Epithelial cell of proximal tubule (primary cell): ENCODE measurements at regions not wholly inside any gene's neighbourhood (a gene's known extent, or its start where the extent isn't known, plus 50 kb on each side); places are given as distances from the start of the nearest gene placed in this dataset.

Experiments
- DNase-seq: peaks from one replicate; pipeline ENCODE4 v3.0.0-alpha.2; 2011; ENCODE audit warnings: low read depth
- H3K4me3 ChIP-seq: 2 replicates; pipeline ENCODE4 v1.5.1; 2011; ENCODE audit warnings: low read depth, mild to moderate bottlenecking, low read length
- TF ChIP-seq, protein P1 (sequence below): conservative IDR thresholded peaks from 2 replicates; pipeline ENCODE4 v1.5.1; 2012; ENCODE audit warnings: low read depth, mild to moderate bottlenecking, low read length

DNA sequence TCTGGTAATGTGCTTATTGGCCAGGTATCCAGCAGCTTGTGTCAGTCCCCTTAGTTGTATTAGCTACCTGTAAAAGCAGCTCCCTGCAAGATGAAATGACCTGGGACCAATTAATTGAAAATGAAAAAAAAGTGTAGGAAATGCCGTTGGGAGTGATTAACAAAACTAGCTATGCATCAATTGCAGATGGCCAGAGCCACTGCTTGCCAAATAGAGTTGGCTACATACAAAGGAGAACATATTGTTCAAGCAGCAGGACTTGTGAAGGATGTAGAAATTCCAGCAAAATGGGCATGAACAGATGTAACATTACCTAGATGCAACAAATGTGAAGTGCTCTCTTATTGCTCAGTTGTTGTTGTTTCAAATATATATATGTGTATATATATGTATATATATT lies 300.5 kb downstream of the PCDH17 start:
- no peak overlapping the region for H3K4me3 ChIP-seq
- no peak for DNase-seq
- TF ChIP-seq, protein P1, sequence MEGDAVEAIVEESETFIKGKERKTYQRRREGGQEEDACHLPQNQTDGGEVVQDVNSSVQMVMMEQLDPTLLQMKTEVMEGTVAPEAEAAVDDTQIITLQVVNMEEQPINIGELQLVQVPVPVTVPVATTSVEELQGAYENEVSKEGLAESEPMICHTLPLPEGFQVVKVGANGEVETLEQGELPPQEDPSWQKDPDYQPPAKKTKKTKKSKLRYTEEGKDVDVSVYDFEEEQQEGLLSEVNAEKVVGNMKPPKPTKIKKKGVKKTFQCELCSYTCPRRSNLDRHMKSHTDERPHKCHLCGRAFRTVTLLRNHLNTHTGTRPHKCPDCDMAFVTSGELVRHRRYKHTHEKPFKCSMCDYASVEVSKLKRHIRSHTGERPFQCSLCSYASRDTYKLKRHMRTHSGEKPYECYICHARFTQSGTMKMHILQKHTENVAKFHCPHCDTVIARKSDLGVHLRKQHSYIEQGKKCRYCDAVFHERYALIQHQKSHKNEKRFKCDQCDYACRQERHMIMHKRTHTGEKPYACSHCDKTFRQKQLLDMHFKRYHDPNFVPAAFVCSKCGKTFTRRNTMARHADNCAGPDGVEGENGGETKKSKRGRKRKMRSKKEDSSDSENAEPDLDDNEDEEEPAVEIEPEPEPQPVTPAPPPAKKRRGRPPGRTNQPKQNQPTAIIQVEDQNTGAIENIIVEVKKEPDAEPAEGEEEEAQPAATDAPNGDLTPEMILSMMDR: no peak

DNA sequence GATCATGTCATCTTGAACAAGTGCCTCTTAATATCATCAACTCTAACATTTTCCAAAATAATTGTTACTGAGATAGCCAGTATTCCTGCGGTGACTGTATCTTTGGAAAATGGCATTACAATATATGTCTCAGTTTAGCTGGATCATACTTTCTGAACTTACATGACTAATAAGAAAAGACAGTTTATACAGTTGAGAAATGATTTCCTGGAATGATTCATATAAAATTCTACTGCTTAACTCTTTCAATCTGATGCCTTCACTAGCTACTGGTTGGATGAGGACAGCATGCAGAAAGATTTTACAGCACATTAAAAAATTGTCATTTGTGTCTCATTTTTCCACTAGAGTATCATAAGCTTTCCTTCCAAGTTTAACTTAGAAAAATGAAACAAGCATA lies 302.1 kb downstream of the PCDH17 start:
- H3K4me3 ChIP-seq: no peak overlapping the region
- no peak for DNase-seq
- TF ChIP-seq, protein P1: no peak

DNA sequence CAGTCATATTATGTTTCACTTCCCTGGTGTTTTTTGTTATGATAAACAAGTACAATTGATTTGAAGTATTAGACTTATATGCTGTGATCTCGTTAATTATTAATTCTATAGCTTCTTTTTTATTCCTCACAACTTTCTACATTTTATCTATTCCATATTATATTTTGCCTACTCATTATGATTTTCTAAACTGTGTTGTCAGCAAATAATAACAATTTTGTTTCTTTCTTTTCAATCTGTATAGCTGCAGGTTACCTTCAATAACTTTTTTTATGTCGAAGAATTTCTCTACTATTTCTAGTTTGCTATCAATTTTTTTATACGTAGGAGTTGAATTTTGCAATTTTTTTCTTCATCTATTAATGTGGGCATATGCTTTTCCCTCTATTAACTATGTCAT lies 304.4 kb downstream of the PCDH17 start:
- TF ChIP-seq, protein P1: no peak
- no peak for DNase-seq
- no peak overlapping the region for H3K4me3 ChIP-seq

DNA sequence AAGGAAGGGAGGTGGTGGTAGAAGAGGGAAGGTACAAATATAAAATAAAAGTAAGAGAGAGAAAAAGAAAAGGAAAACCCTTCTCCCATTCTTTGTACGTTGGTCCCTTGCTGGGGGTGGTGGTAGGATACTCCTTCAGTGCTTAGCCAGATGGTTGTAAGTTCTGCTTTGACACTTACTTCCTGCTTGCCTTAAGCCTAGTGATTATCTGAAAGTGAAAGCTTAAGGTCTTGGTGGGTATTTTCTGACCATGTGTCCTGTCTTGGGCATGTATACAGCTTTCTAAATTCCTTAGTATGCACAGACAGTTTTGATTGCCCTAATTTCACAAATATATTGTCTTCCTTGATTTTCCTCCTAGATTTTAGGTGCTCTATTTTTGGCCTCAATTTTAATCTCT lies 314.8 kb downstream of the PCDH17 start:
- H3K4me3 ChIP-seq: no peak overlapping the region
- TF ChIP-seq, protein P1: no peak
- DNase-seq: no peak

DNA sequence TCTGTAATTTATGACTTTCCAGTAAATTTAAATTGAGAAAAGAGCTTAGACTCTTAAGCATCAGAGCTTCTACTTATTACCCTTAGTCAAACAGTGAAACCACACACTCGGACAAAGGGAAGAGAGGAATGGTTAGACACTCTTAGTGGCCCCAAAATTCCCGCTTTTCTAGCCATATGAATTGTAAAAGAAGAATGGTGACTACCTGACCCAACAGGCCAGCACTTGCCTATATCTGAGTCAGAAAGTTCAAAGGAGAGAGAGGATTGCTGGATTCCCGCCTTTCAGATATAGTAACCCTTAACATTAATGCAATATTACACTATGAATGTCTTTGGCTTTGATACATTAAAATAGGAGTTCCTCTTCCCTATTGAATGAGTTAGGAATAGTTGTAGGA lies 317.3 kb downstream of the PCDH17 start:
- DNase-seq: no peak
- no peak overlapping the region for H3K4me3 ChIP-seq
- TF ChIP-seq, protein P1: no peak

DNA sequence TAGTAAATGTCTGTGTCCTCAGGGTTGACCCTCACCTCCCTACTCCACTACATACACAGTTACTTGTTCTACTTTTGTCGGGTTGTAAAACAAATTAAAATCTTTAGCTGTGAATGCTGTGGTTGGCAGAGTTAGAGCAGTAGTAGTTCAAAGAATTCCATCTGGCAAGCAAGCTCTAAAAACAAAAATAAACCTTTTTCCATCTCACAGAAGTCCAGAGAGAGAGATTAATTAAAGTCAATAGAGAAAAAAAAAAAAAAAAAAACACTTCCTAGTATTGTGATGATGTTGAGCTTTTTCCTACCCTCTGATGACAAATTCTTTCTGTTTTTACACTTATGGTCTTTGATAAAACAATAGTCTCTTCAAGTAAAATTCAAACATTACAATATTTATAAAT lies 338.4 kb downstream of the PCDH17 start:
- no peak for DNase-seq
- TF ChIP-seq, protein P1: no peak
- no peak overlapping the region for H3K4me3 ChIP-seq

DNA sequence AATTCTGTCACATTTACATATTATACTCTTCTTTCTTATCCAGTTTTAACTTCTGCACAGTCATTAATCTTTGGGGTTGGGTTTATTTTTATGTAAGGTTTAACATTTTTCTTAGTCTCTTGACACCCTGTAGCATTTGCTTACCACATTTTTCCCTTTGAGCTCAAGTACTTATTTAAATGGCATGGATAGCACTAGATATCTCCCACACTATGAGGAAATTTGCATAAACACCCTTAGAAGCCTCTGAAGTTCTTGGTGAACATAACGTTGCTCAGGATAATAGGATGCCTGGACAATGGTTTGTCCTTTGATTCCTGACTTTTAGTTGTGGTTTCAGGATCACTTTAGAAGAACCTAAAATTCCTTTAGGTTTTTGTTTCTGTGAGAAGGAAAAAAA lies 338.9 kb downstream of the PCDH17 start:
- no peak overlapping the region for H3K4me3 ChIP-seq
- no peak for DNase-seq
- TF ChIP-seq, protein P1: no peak
